Cerebellar cortex (tissue), 1 donor: ENCODE measurements at regions not wholly inside any gene's neighbourhood (a gene's known extent, or its start where the extent isn't known, plus 50 kb on each side); places are given as distances from the start of the nearest gene placed in this dataset.
"Not testable (repeated sequence)": the region's sequence is repeated elsewhere in the genome, so short reads cannot be mapped to it uniquely, and the experiment has no call there.

Experiments used
- DNase-seq: peaks from one replicate; pipeline ENCODE4 v3.0.0-alpha.2; 2015; ENCODE audit warnings: low spot score

- peak; percentile 3 for DNase-seq
Observed at GRCh38 chr2:176851889-176852483, 360.6 kb upstream of the HNRNPA3 start.

GRCh38 chr2:176852667-176853066, 359.9 kb upstream of the HNRNPA3 start:
- no peak for DNase-seq

GRCh38 chr2:176854062-176854461, 358.5 kb upstream of the HNRNPA3 start:
- DNase-seq, result no peak

- no peak for DNase-seq
Observed at GRCh38 chr2:176854878-176855277, 357.7 kb upstream of the HNRNPA3 start.

GRCh38 chr2:176856683-176857082, 355.9 kb upstream of the HNRNPA3 start:
- no peak for DNase-seq

GRCh38 chr2:176865336-176865735, 347.3 kb upstream of the HNRNPA3 start:
- no peak for DNase-seq

GRCh38 chr2:176872406-176872805, 340.2 kb upstream of the HNRNPA3 start:
- no peak for DNase-seq

- no peak for DNase-seq
Observed at GRCh38 chr2:176873403-176873802, 339.2 kb upstream of the HNRNPA3 start.

GRCh38 chr2:176876493-176877103, 336.0 kb upstream of the HNRNPA3 start:
- no peak for DNase-seq

- no peak for DNase-seq
Observed at GRCh38 chr2:176879426-176879995, 333.1 kb upstream of the HNRNPA3 start.

- DNase-seq, result not testable (repeated sequence)
Observed at GRCh38 chr2:176882045-176882444, 330.5 kb upstream of the HNRNPA3 start.

- DNase-seq, result no peak
Observed at GRCh38 chr2:176885001-176885643, 327.5 kb upstream of the HNRNPA3 start.

- no peak for DNase-seq
Observed at GRCh38 chr2:176885661-176886060, 326.9 kb upstream of the HNRNPA3 start.

GRCh38 chr2:176891105-176891504, 321.5 kb upstream of the HNRNPA3 start:
- no peak for DNase-seq

GRCh38 chr2:176891857-176892256, 320.7 kb upstream of the HNRNPA3 start:
- DNase-seq, result no peak

- DNase-seq, result no peak
Observed at GRCh38 chr2:176892676-176893226, 319.8 kb upstream of the HNRNPA3 start.

GRCh38 chr2:176895158-176895557, 317.4 kb upstream of the HNRNPA3 start:
- no peak for DNase-seq

GRCh38 chr2:176902454-176902853, 310.1 kb upstream of the HNRNPA3 start:
- no peak for DNase-seq

GRCh38 chr2:176904053-176904452, 308.5 kb upstream of the HNRNPA3 start:
- DNase-seq, result not testable (repeated sequence)

GRCh38 chr2:176907341-176907740, 305.3 kb upstream of the HNRNPA3 start:
- DNase-seq, result no peak

- no peak for DNase-seq
Observed at GRCh38 chr2:176910828-176911227, 301.8 kb upstream of the HNRNPA3 start.

- no peak for DNase-seq
Observed at GRCh38 chr2:176913955-176914354, 298.6 kb upstream of the HNRNPA3 start.

GRCh38 chr2:176914371-176914770, 298.2 kb upstream of the HNRNPA3 start:
- DNase-seq, result no peak
